HFFc6 (cell line): ENCODE measurements at regions not wholly inside any gene's neighbourhood (a gene's known extent, or its start where the extent isn't known, plus 50 kb on each side); places are given as distances from the start of the nearest gene placed in this dataset.

Experiments
- DNase-seq: peaks from one replicate; pipeline ENCODE4 v3.0.0-alpha.2; 2018
- H3K27ac Mint-ChIP-seq: 2 replicates; pipeline ENCODE4 v1.8.0; 2020; ENCODE audit warnings: mild to moderate bottlenecking, mixed read lengths
- H3K27me3 Mint-ChIP-seq: 2 replicates; pipeline ENCODE4 v1.8.0; 2021; ENCODE audit warnings: mild to moderate bottlenecking, moderate library complexity, mixed read lengths; ENCODE audit not compliant: insufficient read depth
- H3K36me3 Mint-ChIP-seq: 2 replicates; pipeline ENCODE4 v1.8.0; 2021; ENCODE audit warnings: low read depth, mixed read lengths
- H3K4me1 Mint-ChIP-seq: 2 replicates; pipeline ENCODE4 v1.8.0; 2020; ENCODE audit warnings: low read depth, mixed read lengths
- H3K4me3 Mint-ChIP-seq: 2 replicates; pipeline ENCODE4 v1.8.0; 2020; ENCODE audit warnings: mild to moderate bottlenecking, moderate library complexity, mixed read lengths
- H3K9me3 Mint-ChIP-seq: 2 replicates; pipeline ENCODE4 v1.8.0; 2020; ENCODE audit warnings: mild to moderate bottlenecking, mixed read lengths
- CTCF ChIP-seq: fragments of 200-600 bp; sonication (generic); IDR thresholded peaks from 2 replicates; pipeline ENCODE4 v1.5.0; 2021; ENCODE audit warnings: antibody characterized with exemption, mild to moderate bottlenecking

- no peak for DNase-seq
- no peaks in the 10 kb centered on the region for H3K27me3 Mint-ChIP-seq
- no peak overlapping the region for H3K27ac Mint-ChIP-seq
- peaks cover 10% of the 10 kb centered on the region; the same call in 1 of the 2 replicates for H3K36me3 Mint-ChIP-seq
- H3K4me1 Mint-ChIP-seq = no peaks in the 10 kb centered on the region
- TF ChIP-seq CTCF = no peak
- H3K4me3 Mint-ChIP-seq = no peak overlapping the region
- H3K9me3 Mint-ChIP-seq = peaks cover 28% of the 10 kb centered on the region
These were observed 437.7 kb upstream of the FRG1 start for GRCh38 chr4:189502841-189503435.

GRCh38 chr4:189504220-189504619 is 436.5 kb upstream of the FRG1 start:
- H3K4me3 Mint-ChIP-seq = no peak overlapping the region
- H3K27me3 Mint-ChIP-seq = no peaks in the 10 kb centered on the region
- H3K4me1 Mint-ChIP-seq = no peaks in the 10 kb centered on the region
- peaks cover 10% of the 10 kb centered on the region; the same call in 1 of the 2 replicates for H3K36me3 Mint-ChIP-seq
- no peak overlapping the region for H3K27ac Mint-ChIP-seq
- DNase-seq = no peak
- TF ChIP-seq CTCF = no peak
- H3K9me3 Mint-ChIP-seq = peaks cover 25% of the 10 kb centered on the region

GRCh38 chr4:189505380-189505779 is 435.3 kb upstream of the FRG1 start:
- H3K4me1 Mint-ChIP-seq = no peaks in the 10 kb centered on the region
- H3K9me3 Mint-ChIP-seq = peaks cover 29% of the 10 kb centered on the region
- no peaks in the 10 kb centered on the region for H3K27me3 Mint-ChIP-seq
- TF ChIP-seq CTCF = no peak
- no peak for DNase-seq
- H3K36me3 Mint-ChIP-seq = peaks cover 10% of the 10 kb centered on the region; the same call in 1 of the 2 replicates
- no peak overlapping the region for H3K27ac Mint-ChIP-seq
- H3K4me3 Mint-ChIP-seq = no peak overlapping the region

- DNase-seq = no peak
- Mint-ChIP-seq H3K27ac (no peak overlapping the region), H3K36me3 (peaks cover 10% of the 10 kb centered on the region; the same call in 1 of the 2 replicates), H3K4me3 (no peak overlapping the region), H3K4me1 (no peaks in the 10 kb centered on the region), H3K9me3 (peaks cover 26% of the 10 kb centered on the region), H3K27me3 (no peaks in the 10 kb centered on the region)
- no peak for TF ChIP-seq CTCF
These were observed 434.6 kb upstream of the FRG1 start for GRCh38 chr4:189506080-189506479.

GRCh38 chr4:189507060-189507459 is 433.6 kb upstream of the FRG1 start:
- no peak for DNase-seq
- H3K9me3 Mint-ChIP-seq = peaks cover 30% of the 10 kb centered on the region
- peaks cover 10% of the 10 kb centered on the region; the same call in 1 of the 2 replicates for H3K36me3 Mint-ChIP-seq
- no peaks in the 10 kb centered on the region for H3K4me1 Mint-ChIP-seq
- H3K27ac Mint-ChIP-seq = no peak overlapping the region
- H3K27me3 Mint-ChIP-seq = no peaks in the 10 kb centered on the region
- no peak overlapping the region for H3K4me3 Mint-ChIP-seq
- TF ChIP-seq CTCF = no peak
